ENCODE measurements at regions not wholly inside any gene's neighbourhood (a gene's known extent, or its start where the extent isn't known, plus 50 kb on each side); places are given as distances from the start of the nearest gene placed in this dataset.
"Not testable (repeated sequence)": the region's sequence is repeated elsewhere in the genome, so short reads cannot be mapped to it uniquely, and the experiment has no call there.

- no peak for DNase-seq
Measured at GRCh38 chr1:194078765-194079164, 892.4 kb upstream of the B3GALT2 start.

GRCh38 chr1:194076646-194077045 lies 890.2 kb upstream of the B3GALT2 start:
- no peak for DNase-seq

DNA sequence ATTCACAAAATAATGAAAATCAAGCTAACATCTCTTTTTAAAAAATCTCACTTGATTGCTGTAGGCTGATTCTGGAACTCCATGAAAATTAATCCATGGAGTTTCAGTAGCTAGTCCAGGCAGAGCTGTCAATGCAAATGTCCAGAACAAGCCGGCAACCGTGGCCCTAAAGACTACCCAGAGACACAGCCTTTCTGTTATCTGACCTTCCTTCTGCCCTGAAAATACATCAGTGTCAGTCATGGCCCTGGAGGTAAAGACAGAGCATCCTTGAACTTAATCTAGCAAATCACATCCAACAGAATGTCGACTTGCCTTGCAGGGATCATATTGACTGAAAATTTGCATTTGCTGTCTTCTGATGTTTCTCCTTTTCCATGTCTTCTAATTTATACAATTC lies 887.4 kb upstream of the B3GALT2 start:
- DNase-seq, result no peak

DNA sequence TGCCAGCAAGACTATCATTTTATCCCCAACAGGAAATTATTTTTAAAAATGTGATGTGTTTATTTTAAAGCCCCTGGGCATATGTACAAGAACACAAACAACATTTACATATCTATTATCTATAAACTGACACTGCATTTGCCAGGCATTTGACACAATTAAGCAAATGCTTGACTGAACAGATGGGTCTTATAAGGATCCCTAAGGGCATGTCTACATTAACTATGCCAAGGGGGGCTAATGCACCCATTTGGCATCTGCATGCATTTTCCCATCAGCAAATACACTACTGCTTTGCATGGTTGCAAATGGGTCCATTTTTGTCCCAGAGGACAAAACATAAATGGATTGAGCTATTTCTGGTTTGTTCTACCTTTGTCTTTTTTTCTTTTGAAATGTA lies 884.8 kb upstream of the B3GALT2 start:
- DNase-seq, result no peak

- DNase-seq, result no peak
Measured at GRCh38 chr1:194069831-194070218, 883.4 kb upstream of the B3GALT2 start.

DNA sequence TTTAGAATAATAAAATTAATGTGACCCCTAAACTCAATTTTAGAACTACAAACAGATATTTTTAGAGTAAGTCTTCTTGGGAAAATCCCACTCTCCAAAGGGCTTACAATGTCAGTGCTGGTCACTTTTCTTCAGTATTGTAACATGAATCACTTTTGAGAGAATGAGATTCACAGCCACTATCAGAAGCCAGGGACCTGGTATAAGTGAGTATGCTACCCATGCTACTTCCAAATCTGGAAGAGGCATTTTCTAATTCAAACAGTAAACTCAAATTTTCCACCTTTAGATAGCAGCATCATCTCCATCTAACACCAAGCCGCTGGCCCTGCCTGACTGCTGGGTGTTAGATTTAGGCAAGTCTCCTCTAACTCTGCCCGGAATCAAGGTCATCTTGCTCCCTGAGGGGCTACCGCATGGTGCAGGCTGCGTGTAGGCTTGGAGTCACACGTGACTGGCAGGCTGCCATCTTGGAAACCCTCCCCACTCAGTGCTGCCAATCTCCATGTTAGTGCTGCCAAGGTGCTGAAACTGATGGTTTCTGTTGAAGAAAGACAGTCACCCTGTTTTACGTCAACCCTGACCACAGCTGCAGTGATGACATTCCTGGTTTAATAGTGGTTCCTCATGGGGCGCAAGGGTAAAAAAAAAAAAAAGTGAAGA lies 882.9 kb upstream of the B3GALT2 start:
- no peak for DNase-seq

DNA sequence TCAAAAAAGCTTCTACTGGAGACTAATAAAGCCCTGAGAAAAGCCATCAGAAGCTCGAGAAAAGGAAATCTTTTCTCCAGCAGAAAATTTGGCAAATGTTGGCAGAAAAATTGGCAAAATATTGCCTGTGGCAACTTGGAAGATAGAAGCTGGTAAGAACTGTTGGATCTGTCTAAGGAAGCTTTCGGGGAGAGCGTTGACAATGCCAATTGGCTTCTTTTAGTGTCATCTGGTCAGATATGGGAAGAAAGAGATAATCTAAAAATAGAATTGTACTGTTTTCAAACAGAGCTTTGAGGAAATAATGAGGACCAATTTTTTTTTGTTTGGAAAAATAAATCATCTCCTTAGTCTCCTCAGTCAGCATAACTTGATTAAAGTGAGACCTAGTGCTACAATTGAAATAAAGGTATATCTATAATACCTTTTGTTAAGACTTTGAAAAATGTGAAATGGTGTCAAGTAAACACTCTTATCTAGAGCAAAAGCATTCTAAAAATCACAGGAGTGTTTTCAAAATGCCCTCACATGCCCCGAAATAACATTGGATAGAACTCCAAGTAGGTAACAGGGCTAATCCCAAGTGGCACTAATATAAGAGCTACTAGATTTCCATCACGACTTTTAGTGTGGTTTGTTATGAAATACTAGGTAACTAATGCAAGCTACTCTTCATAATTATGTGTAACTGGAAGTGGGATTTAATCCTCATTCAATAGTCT lies 882.2 kb upstream of the B3GALT2 start:
- DNase-seq, result no peak

GRCh38 chr1:194067772-194068171 lies 881.4 kb upstream of the B3GALT2 start:
- no peak for DNase-seq

- DNase-seq, result no peak
Measured at GRCh38 chr1:194062962-194063361, 876.5 kb upstream of the B3GALT2 start.

DNA sequence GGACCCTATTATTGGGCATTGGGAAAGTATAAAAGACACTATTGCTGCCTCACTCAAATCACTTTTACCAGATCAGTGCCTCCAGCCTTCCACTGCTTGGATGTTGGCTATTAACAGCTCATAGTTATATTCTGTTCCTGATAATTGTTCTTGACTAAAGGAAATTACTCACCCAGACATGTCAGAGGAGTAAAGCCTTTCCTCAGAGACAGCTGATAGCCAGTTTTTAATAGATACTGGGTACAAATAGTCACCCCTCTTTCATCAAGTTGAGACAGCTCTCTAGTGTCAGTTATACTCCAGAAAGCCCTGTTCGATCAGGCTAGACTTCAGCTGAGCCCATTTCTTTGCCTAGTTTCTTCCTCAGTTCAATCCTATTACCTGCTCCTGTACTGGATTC lies 876.1 kb upstream of the B3GALT2 start:
- DNase-seq, result no peak

GRCh38 chr1:194060481-194060880 lies 874.1 kb upstream of the B3GALT2 start:
- DNase-seq, result no peak

DNA sequence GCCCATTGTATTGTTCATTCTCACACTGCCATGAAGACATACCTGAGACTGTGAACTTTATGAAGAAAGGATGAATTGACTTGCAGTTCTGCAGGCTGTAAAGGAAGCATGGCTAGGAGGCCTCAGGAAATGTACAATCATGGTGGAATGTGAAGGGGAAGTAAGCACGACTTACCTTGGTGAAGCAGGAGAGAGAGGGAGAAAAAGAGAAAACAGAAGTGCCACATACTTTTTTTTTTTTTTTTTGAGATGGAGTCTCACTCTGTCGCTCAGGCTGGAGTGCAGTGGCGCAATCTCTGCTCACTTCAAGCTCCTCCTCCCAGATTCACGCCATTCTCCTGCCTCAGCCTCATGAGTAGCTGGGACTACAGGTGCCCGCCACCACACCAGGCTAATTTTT lies 871.9 kb upstream of the B3GALT2 start:
- not testable (repeated sequence) for DNase-seq

DNA sequence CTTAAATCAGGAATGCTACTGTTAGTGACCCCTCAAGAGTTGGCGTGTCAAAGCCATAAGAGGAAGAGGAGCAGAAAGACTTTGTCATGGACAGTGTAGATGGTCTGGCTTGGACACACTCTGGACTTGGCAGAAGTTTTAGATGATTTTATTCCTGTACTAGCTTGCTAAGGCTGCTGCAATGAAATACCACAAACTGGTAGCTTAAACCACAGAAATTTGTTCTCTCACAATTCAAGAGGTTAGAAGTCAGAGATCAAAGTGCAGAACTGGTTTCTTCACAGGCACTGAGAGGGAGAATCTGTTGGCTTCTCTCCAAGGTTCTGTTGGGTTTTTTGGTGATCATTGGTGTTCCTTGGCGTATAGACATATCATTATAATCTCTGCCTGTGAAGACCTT lies 869.8 kb upstream of the B3GALT2 start:
- DNase-seq, result no peak

DNA sequence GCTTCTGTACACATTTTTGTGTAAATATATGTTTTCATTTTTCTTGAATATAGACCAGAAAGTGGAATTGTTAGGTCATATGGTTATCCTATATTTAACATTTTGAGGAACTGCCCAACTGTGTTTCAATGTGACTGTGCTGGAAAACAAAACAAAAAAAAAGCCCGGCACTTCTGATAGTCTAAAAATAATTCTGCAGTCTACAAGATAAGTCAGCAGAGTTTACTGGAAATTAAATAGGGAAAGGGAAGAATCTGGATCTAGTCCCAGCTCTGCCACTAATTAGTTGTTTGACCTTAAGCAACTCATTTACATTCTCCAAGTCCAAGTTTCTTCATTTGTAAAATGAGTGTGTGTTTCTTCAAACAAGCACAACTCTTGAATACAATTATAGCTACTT lies 869.1 kb upstream of the B3GALT2 start:
- DNase-seq, result no peak

DNA sequence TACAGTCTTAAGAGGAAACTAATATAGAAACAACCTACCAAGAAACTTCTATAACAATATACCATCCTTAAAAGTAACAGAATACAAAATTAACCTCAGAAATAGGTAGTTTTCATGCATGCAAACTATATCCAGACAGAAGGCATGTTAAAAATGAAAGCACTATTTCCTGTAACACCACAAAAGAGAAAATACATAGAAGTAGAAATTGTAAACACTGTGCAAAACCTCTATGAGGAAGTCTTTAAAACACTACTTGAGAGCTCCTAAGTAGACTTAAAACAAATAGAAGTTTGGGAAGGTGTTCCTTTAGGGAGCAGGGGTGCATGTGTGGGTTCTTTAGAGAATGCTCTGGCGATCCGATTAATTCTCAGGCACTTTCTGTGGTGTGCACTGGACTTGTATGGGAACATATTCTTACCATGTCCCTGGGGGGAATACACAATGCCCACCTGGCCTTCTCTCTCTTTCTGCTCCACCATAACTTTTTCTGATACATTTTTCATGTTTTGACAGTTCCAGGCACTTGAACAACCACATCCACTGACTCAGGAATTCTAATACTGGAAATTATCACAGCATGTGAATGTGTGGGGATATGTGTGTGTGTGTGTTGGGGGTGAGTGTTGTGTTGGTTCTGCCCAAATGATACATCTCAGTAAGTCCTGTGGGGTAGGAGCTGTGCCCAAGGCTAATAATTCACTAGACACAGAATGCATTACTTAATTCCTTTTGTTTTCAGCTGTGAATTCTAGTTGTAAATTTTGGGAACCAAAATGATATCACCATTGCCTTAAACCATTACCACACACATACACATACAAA lies 866.3 kb upstream of the B3GALT2 start:
- no peak for DNase-seq

DNA sequence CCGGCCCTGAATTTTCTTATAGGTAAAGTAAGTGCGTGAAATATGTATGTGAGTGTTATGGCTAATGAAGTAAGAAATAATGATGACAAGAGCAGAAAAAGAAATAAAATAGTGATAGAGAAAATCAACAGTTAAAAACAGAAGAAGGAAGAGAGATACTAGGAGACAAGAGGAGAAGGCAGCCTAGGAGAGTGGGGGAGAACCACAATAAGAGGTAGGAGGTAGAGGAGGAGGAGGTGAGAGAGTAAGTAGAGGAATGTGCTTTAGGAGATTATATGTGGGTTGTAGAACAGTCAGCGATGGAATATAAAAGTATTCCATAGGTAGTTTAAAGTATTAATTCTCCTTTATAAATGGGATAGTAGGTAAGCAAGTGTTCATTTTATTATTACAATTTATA lies 861.5 kb upstream of the B3GALT2 start:
- DNase-seq, result no peak

DNA sequence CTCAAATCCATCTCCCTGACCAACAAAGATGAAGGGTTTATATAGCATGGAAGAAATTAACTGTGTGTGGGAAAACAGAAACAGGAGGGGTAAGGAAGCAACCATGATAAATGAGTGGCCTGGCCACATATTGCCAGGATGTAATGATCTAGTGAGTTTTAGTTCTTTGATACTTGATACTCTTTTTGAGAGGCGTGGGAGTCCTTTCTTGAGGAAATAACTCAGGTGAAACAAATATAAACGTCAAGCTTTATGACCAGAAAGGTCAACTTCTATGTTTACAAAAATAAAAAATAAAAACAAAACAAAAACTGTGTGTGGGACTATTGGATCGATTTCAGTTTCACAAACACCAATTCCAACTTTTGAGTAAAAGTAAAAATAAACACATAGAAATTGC lies 860.8 kb upstream of the B3GALT2 start:
- no peak for DNase-seq

GRCh38 chr1:194045416-194045815 lies 859.0 kb upstream of the B3GALT2 start:
- DNase-seq, result no peak

- DNase-seq, result no peak
Measured at GRCh38 chr1:194044892-194045291, 858.5 kb upstream of the B3GALT2 start.

DNA sequence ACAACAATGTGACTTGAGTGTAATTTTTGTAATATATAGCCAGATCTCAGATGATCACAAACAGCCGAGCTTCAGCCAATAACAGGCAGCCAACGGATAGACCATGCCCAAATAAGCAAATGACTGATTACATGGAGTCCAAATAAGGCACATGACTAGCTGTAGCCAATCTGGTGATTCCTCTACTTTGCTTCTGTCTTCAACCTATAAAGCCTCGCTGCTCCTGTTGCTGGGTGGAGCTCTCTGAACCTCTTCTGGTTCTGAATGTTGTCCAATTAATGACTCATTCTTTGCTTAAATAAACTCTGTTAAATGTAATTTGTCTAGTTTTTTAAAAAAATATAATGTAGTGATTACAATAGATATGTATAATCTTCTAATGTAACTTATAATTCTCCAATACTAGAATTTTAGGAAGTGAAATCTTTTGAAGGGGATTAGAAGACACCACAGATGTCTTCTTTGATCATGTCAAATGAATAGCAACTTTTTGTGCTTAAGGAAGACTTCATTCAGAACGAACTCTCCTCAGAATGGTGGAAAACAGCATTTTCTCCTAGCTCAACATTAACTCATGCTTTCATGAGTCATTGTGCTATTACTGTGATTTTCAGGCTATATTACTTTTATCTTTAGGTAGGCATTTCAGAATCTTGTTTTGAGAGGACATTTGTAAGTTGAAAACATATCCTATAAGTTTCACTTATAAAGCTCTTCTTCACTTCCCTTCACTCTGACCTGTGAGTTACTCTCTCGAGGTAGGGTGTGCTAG lies 857.8 kb upstream of the B3GALT2 start:
- DNase-seq, result no peak

- no peak for DNase-seq
Measured at GRCh38 chr1:194042736-194043135, 856.3 kb upstream of the B3GALT2 start.

DNA sequence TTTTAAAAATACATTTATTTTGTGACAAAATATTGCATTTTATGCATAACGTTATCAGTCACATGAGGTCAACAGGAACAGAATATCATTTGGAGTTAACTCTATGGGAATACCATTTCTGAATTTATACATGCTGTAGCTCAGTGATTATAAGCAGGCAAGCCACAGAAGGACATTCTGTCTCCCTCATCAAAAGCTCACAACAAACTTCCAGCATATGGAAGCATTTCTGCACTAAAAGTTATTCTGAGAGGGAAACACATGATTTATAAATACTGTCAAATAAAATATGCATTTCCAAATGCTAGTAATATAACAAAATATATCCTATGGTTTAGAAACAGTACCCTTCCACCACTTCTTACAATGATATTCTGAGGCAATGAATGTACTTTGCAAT lies 854.1 kb upstream of the B3GALT2 start:
- DNase-seq, result no peak

DNA sequence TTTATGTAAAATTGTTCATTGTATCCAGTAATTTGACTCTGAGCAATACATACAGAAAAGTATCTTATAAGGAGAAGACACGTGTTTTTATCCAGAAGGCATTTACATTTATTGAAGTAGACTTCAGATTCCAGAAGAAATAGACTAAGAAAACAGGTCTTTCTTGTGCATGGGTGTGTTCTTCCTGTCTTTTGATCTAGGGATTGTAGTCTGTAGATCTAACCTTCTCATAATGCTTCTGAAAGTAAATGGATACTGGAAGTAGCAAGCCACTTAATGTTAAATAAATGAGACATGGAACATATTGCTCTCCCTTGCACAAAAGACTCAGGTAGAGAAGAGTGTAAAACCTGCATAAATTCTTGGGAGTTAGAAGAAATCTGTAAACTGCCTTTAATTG lies 853.2 kb upstream of the B3GALT2 start:
- no peak for DNase-seq

Data from activated naive CD4-positive, alpha-beta T cell treated with anti-CD3 and anti-CD28 coated beads, Interleukin-2, amount 50 U/mL, for 16 hours (primary cell).